WTC11 (cell line): ENCODE measurements at regions not wholly inside any gene's neighbourhood (a gene's known extent, or its start where the extent isn't known, plus 50 kb on each side); places are given as distances from the start of the nearest gene placed in this dataset.

Source experiments
- CTCF ChIP-seq: fragments of 200-600 bp; IDR thresholded peaks from 2 replicates; pipeline ENCODE4 v1.8.0; 2022; ENCODE audit warnings: antibody characterized with exemption
- HMGXB4 ChIP-seq: sonication (generic); formaldehyde crosslinking; IDR thresholded peaks from 2 replicates; pipeline ENCODE4 v1.8.1; 2023; ENCODE audit warnings: mild to moderate bottlenecking, moderate library complexity, missing genetic modification reagents
- MAX ChIP-seq: sonication (generic); formaldehyde crosslinking; IDR thresholded peaks from 2 replicates; pipeline ENCODE4 v1.8.0; 2022; ENCODE audit warnings: mild to moderate bottlenecking, missing genetic modification reagents
- NR2C2 ChIP-seq: sonication (generic); formaldehyde crosslinking; IDR thresholded peaks from 2 replicates; pipeline ENCODE4 v1.8.0; 2022; ENCODE audit warnings: mild to moderate bottlenecking, missing genetic modification reagents
- PRRX2 ChIP-seq: fragments of 250-450 bp; sonication (Bioruptor Pico); IDR thresholded peaks from 2 replicates; pipeline ENCODE4 v1.8.0; 2021; ENCODE audit warnings: mild to moderate bottlenecking
- SP1 ChIP-seq: sonication (generic); formaldehyde crosslinking; conservative IDR thresholded peaks from 2 replicates; pipeline ENCODE4 v1.8.1; 2022; ENCODE audit warnings: missing genetic modification reagents
- TEAD4 ChIP-seq: sonication (generic); formaldehyde crosslinking; IDR thresholded peaks from 2 replicates; pipeline ENCODE4 v1.8.0; 2022; ENCODE audit warnings: mild to moderate bottlenecking, missing genetic modification reagents
- ZNF121 ChIP-seq: sonication (generic); formaldehyde crosslinking; IDR thresholded peaks from 2 replicates; pipeline ENCODE4 v1.8.0; 2023; ENCODE audit warnings: missing genetic modification reagents
- TF ChIP-seq, protein P1 (sequence below): sonication (generic); formaldehyde crosslinking; IDR thresholded peaks from 2 replicates; pipeline ENCODE4 v1.8.0; 2022; ENCODE audit warnings: mild to moderate bottlenecking, missing genetic modification reagents

- TF ChIP-seq CTCF, result no peak
- no peak for TF ChIP-seq NR2C2 (CRISPR knock-in tag)
- TF ChIP-seq SP1 (CRISPR knock-in tag), result no peak
- no peak for TF ChIP-seq HMGXB4 (CRISPR knock-in tag)
- no peak for TF ChIP-seq TEAD4
- TF ChIP-seq MAX (CRISPR knock-in tag), result no peak
- no peak for TF ChIP-seq ZNF121 (CRISPR knock-in tag)
- TF ChIP-seq, protein P1, sequence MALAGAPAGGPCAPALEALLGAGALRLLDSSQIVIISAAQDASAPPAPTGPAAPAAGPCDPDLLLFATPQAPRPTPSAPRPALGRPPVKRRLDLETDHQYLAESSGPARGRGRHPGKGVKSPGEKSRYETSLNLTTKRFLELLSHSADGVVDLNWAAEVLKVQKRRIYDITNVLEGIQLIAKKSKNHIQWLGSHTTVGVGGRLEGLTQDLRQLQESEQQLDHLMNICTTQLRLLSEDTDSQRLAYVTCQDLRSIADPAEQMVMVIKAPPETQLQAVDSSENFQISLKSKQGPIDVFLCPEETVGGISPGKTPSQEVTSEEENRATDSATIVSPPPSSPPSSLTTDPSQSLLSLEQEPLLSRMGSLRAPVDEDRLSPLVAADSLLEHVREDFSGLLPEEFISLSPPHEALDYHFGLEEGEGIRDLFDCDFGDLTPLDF (CRISPR knock-in tag), result no peak
- no peak for TF ChIP-seq PRRX2 (CRISPR knock-in tag)
These were observed 107.7 kb upstream of the DAB2 start for GRCh38 chr5:39532511-39532910.
